ENCODE measurements at regions not wholly inside any gene's neighbourhood (a gene's known extent, or its start where the extent isn't known, plus 50 kb on each side); places are given as distances from the start of the nearest gene placed in this dataset.

- TF ChIP-seq CTCF (conservative IDR thresholded peaks at IDR 0.05 in 1 of 2, IDR thresholded peaks at IDR 0.05 in 1 of 2; ENCODE audit: extremely low read depth in 1 of 2, insufficient read depth in 1 of 2, low read depth in 1 of 2, low read length in 2 of 2) (no peak), EZH2 (IDR thresholded peaks at IDR 0.05; ENCODE audit: borderline replicate concordance, low read length) (no peak)
These were observed 57.3 kb downstream of the INHBB start for GRCh38 chr2:120403261-120403660.
